Peyer's patch (tissue), 4 donors: ENCODE measurements at regions not wholly inside any gene's neighbourhood (a gene's known extent, or its start where the extent isn't known, plus 50 kb on each side); places are given as distances from the start of the nearest gene placed in this dataset.

Source experiments
- DNase-seq, 3 donors: peaks; one replicate each; pipeline ENCODE4 v3.0.0-alpha.2; 2017 to 2019
- H3K27ac ChIP-seq, 4 donors: fragments of 200-600 bp; sonication (generic); one replicate each; pipeline ENCODE4 v1.5.1; 2016 to 2019
- H3K27me3 ChIP-seq, 2 donors: fragments of 200-600 bp; sonication (generic); one replicate each; pipeline ENCODE4 v1.5.1; 2019
- H3K36me3 ChIP-seq, 3 donors: fragments of 200-600 bp; sonication (generic); one replicate each; pipeline ENCODE4 v1.5.1; 2016 to 2019
- H3K4me1 ChIP-seq, 4 donors: fragments of 200-600 bp; sonication (generic); one replicate each; pipeline ENCODE4 v1.5.1; 2016 to 2019
- H3K4me3 ChIP-seq, 4 donors: fragments of 200-600 bp; sonication (generic); 1 replicate in 3 of 4; 2 replicates in 1 of 4; pipeline ENCODE4 v1.5.1; 2016 to 2019; ENCODE audit warnings: mild to moderate bottlenecking in 1 of 4
- H3K9me3 ChIP-seq, 4 donors: fragments of 200-600 bp; sonication (generic); one replicate each; pipeline ENCODE4 v1.5.1; 2016 to 2019; ENCODE audit warnings: mild to moderate bottlenecking in 1 of 4
- CTCF ChIP-seq, 6 experiments: fragments of 450-650 bp in 4 of 6; fragments of 200-600 bp in 2 of 6; sonication (generic) in 1 of 6; IDR thresholded peaks; one replicate each; pipeline ENCODE4 v1.5.1; 2017 to 2019; ENCODE audit warnings: antibody characterized with exemption in 6 of 6, mild to moderate bottlenecking in 3 of 6, moderate library complexity in 1 of 6
- POLR2A ChIP-seq, 2 donors: fragments of 450-650 bp; IDR thresholded peaks; one replicate each; pipeline ENCODE4 v1.5.1; 2017; ENCODE audit warnings: antibody characterized with exemption in 2 of 2, mild to moderate bottlenecking in 2 of 2, moderate library complexity in 2 of 2

DNA sequence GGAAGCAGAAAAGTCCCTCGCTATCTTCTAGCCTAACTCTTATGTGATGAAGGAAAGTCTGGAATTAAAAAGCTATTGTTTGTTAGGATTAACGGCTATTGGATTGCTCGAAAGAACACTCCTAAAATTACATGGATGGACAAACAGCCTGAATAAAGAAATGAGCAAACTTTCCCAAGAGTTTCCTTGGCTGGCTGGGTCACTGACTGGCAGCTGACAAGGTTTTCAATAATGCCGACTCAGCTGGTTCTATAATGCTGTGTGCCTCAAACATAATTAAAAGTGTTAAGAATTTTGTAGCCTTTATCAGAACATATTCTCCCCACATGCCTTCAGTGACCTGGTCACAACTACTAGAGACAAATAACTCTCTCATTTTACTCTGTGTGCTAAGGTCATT is 142.9 kb upstream of the ADAMTS9 start:
- Histone ChIP-seq H3K9me3 (no peaks in the 10 kb centered on the region), H3K36me3 (no peaks in the 10 kb centered on the region), H3K27me3 (no peaks in the 10 kb centered on the region), H3K4me3 (no peak overlapping the region), H3K4me1 (no peaks in the 10 kb centered on the region), H3K27ac (no peak overlapping the region)
- DNase-seq = no peak
- TF ChIP-seq CTCF (IDR thresholded peaks at IDR 0.05) (no peak), POLR2A (IDR thresholded peaks at IDR 0.05) (no peak)

DNA sequence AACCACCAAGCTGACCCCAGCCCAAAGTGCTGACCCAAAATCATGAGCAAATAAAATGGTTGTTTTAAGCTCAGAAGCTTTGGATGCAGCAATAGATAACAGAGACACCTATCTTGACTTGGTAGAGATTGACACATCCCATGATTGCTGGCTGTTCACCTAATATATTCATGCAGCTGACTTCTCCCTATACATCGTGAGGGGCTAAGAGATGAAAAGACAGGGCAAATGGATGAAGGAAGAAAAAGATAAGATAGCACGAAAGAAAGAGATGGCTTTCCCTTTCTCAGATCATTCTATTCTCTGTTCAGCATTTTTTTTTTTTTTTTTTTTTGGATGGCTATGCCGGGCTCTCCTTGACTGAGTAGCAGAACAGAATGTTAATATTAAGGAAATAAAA is 141.5 kb upstream of the ADAMTS9 start:
- no peak for DNase-seq
- H3K27me3 ChIP-seq = no peaks in the 10 kb centered on the region
- H3K36me3 ChIP-seq = no peaks in the 10 kb centered on the region
- no peaks in the 10 kb centered on the region for H3K9me3 ChIP-seq
- no peak for TF ChIP-seq CTCF (IDR thresholded peaks at IDR 0.05)
- no peak for TF ChIP-seq POLR2A (IDR thresholded peaks at IDR 0.05)
- no peaks in the 10 kb centered on the region for H3K4me1 ChIP-seq
- H3K4me3 ChIP-seq = no peak overlapping the region
- H3K27ac ChIP-seq = no peak overlapping the region

GRCh38 chr3:64828276-64828675 is 140.5 kb upstream of the ADAMTS9 start:
- H3K4me1 ChIP-seq = no peaks in the 10 kb centered on the region
- H3K27me3 ChIP-seq = no peaks in the 10 kb centered on the region
- H3K4me3 ChIP-seq = no peak overlapping the region
- no peak for DNase-seq
- no peaks in the 10 kb centered on the region for H3K9me3 ChIP-seq
- TF ChIP-seq CTCF (IDR thresholded peaks at IDR 0.05) (no peak), POLR2A (IDR thresholded peaks at IDR 0.05) (no peak)
- H3K27ac ChIP-seq = no peak overlapping the region
- H3K36me3 ChIP-seq = no peaks in the 10 kb centered on the region

GRCh38 chr3:64827431-64827830 is 139.6 kb upstream of the ADAMTS9 start:
- TF ChIP-seq CTCF (IDR thresholded peaks at IDR 0.05) (no peak), POLR2A (IDR thresholded peaks at IDR 0.05) (no peak)
- no peak overlapping the region for H3K27ac ChIP-seq
- H3K4me3 ChIP-seq = no peak overlapping the region
- no peaks in the 10 kb centered on the region for H3K4me1 ChIP-seq
- DNase-seq = no peak
- H3K9me3 ChIP-seq = no peaks in the 10 kb centered on the region
- no peaks in the 10 kb centered on the region for H3K27me3 ChIP-seq
- no peaks in the 10 kb centered on the region for H3K36me3 ChIP-seq

GRCh38 chr3:64827019-64827418 is 139.2 kb upstream of the ADAMTS9 start:
- H3K4me1 ChIP-seq = no peaks in the 10 kb centered on the region
- no peaks in the 10 kb centered on the region for H3K9me3 ChIP-seq
- no peak for DNase-seq
- H3K27ac ChIP-seq = no peak overlapping the region
- no peaks in the 10 kb centered on the region for H3K27me3 ChIP-seq
- no peak overlapping the region for H3K4me3 ChIP-seq
- H3K36me3 ChIP-seq = no peaks in the 10 kb centered on the region
- TF ChIP-seq POLR2A (IDR thresholded peaks at IDR 0.05) (no peak), CTCF (IDR thresholded peaks at IDR 0.05) (no peak)

GRCh38 chr3:64825404-64826120 is 137.8 kb upstream of the ADAMTS9 start:
- no peaks in the 10 kb centered on the region for H3K27me3 ChIP-seq
- TF ChIP-seq POLR2A (IDR thresholded peaks at IDR 0.05) (no peak), CTCF (IDR thresholded peaks at IDR 0.05) (no peak)
- no peaks in the 10 kb centered on the region for H3K9me3 ChIP-seq
- H3K4me3 ChIP-seq = no peak overlapping the region
- no peaks in the 10 kb centered on the region for H3K36me3 ChIP-seq
- H3K4me1 ChIP-seq = no peaks in the 10 kb centered on the region
- no peak overlapping the region for H3K27ac ChIP-seq
- DNase-seq = no peak
